ENCODE measurements at regions not wholly inside any gene's neighbourhood (a gene's known extent, or its start where the extent isn't known, plus 50 kb on each side); places are given as distances from the start of the nearest gene placed in this dataset.

DNA sequence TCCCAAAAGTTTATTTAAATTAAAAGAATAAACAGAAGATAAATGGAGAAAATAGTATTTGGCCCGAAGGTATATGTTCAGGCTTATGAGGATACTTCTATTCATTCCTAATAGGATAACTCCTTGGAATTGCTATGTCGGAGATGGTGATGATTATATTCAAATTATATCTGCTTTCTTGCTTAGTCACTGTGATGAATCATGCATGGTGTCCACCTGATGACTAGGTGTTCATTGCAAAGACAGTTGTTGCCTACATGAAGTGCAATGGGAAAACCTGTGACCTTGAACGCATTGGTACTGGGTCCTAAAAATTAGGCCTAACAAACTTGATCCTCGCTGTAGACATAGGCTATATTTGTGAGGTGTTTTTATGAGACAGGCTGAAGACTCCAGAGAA is 617.3 kb upstream of the ZEB2 start:
- DNase-seq, result no peak

DNA sequence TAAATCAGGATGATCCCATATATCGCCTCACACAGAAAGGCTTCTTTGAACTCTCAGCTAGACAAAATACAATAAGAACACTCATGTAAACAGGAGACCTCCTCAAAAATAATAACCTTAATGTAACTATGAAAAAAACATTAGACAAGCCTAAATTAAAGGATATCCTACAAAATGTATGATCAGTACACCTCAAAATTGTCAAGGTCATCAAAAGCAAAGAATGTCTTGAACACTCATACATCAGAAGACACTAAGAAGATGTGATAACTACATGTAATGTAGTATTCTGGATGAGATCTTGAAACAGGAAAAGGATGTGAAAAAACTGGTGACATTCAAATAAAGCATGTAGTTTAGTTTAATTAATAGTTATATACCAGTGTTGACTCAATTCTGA is 616.8 kb upstream of the ZEB2 start:
- no peak for DNase-seq

GRCh38 chr2:145126146-145126545 is 606.2 kb upstream of the ZEB2 start:
- DNase-seq, result no peak

- no peak for DNase-seq
Measured at GRCh38 chr2:145124085-145124484, 604.2 kb upstream of the ZEB2 start.

DNA sequence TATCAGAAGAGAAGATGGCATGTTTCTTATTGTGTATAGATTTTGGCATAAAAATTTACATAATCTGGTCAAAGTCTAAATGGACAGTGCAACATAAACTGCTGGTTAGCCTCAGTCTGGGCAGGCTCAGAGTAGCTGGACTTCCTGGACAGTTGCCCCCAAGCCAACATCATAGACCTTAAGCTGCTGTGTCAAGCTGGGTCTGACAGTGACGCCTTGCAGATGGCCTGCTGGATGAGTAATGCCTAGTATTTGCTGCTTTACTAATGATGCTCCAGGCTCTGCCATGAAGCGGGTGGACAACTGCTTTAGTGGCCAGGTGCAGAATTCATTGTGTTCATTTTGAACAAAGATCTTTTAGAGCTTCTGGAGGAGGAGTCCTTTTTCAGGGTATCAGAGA is 603.7 kb upstream of the ZEB2 start:
- DNase-seq, result peak in 3 of 58 donors; percentile 0 to 4 (median 2)

DNA sequence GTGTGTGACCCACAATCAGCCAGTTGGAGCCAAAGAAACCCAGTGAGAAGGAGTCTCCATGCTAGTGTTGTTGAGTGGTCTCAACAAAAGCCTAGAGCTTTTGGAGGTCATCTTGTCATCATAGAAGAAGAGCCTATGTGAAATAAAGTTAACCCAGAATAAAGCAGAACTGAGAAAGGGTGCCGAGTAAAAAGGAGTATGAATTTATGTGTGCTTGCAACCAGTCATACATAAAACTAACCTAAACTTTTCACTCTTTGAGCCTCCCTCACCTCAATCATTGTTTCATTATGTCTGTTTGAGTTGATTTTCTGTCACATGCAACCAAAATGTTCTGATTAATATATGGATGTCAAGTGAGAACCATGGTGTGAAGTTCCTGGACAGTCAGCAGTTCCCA is 599.3 kb upstream of the ZEB2 start:
- no peak for DNase-seq

DNA sequence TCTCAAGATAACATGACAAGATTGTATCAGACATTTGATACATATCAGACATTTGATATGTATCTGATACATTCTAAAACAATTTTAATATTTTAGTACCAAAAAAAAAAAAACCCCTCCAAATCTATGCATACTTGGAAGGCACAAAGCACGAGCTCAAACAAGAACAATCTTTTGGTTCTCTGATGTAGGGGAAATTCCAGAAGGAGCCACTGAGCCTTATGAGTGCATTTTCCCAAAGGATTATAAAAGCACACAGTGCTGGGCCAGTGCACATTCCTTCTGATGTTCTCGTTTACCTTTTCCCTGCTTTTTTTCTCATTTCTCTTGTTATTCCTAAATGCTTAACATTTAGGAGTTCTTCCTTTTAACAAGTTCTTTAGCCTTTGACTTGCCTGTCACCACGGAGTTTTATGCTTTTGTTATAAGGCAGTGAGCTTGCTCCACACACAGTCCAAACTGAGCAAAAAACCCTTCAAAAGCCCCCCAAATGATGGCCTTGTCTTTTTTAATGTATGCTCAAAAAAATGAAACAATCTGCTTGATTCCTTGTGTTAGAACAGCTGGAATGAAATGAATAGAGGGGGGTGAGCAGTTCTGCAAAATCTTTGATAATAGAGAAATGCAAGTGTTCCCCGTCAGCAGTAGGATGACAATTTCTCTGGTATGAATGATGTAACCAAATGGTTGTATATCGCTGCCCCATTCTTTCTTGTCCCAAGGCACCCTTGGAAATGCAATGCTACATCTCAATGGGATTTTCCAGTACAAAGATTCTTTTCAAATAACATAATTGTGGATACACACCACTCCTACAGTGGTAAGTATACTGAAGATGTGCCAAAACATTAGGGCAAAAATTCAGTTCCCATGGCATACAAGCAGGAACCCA is 597.2 kb upstream of the ZEB2 start:
- DNase-seq, result no peak

- no peak for DNase-seq
Measured at GRCh38 chr2:145116056-145116455, 596.1 kb upstream of the ZEB2 start.

DNA sequence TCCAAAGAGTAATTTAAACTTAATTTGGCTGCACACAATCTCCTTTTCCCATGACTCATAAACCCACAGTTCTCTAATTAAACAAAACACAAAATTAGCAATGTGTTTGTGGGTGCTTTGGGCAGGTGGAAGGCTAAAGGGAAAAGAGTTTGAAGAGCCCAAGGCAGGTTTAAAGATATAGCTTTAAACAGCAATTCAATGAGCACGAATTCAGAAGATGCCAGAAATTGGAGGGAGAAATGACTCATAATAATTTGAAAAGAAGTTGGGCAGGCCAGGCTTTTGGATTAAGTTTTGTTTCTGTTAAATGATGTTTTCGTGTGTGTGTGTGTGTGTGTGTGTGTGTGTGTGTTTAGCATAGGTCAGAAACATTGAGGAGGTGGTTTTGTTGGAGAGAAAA is 594.8 kb upstream of the ZEB2 start:
- no peak for DNase-seq

DNA sequence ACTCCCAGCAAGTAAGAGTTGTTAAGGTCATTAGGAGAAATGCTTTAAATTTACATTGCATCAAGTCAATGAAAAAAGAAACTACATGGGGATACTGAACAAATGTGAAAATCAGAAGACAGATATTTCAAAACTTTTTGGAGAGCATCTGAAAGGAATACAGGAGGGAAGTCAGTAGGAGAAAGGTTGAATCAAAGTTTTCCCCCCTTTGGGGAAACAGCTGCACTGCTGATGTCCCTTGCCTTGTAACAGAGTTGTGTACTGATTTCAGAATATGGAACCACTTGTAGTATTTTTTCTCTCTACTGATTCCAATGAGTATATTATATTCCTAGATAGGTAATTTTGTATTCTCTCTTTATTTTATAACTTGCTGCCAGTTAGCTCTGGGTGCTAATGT is 592.5 kb upstream of the ZEB2 start:
- DNase-seq, result no peak

DNA sequence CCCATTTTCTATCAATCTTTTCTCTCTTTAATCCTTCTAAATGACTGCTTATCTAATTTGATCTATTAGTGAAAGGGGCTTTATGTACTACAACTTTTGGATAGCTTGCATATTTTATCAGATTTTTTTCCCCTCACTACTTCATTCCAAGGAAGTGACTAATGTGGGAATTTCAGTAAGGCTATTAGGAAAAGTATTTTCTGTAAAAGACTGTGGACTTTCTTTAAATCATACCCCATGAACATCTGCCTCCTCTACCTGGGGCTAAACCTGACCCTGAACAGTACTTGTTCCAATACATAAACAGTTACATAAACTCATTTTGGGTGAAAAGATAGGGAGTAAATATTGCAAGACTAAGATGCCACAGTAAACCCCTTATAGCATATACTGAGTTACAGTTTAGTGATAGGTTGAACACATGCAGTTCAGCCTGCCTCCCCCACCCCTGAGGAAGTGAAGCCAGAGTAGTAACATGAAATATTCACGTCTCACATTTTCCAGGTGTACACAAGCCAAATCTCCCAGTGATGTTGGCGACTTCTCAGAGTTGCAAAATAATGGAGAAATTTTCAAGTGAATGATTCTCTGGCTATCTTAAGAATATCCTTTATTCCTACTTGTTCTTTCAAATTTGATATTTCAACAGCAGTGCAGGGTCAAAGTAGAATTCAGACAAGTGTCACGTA is 590.9 kb upstream of the ZEB2 start:
- no peak for DNase-seq

DNA sequence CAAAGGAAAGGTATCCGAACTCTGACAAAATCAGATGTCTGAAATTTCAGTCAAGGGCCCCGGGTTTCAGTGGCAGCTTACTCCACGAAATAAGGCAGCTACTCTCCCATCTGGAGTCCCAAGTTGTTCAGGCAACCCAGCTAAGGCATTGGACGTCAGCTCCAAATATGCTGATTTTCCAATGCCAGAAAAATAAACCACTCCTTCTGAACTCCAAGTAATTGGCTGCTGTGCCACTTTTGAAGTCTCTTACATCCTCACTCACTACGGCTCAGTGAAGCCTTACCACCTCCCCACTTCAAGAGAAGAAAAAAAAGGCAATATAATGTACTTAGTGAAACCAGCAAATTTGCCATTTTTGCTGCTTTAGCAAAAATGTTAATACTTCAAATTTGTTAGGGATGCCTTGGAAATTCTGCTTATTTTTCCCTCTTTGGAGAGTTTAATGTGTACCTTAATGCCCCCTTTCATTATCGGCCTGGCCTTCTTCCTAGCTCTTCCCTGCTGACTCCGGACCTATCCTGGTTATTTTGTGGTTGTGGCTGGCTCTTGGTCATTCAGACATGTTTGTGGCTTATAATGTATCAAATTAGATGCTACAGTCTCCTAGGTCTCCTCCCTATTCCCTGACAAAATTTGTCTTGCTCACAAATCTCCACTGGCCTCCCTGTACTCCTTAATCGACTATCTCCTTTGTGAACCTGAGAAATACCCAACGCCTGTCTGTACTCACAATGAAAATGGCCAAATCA is 589.2 kb upstream of the ZEB2 start:
- DNase-seq, result no peak

- no peak for DNase-seq
Measured at GRCh38 chr2:145108361-145108778, 588.5 kb upstream of the ZEB2 start.

- DNase-seq, result no peak
Measured at GRCh38 chr2:145106293-145106692, 586.4 kb upstream of the ZEB2 start.

DNA sequence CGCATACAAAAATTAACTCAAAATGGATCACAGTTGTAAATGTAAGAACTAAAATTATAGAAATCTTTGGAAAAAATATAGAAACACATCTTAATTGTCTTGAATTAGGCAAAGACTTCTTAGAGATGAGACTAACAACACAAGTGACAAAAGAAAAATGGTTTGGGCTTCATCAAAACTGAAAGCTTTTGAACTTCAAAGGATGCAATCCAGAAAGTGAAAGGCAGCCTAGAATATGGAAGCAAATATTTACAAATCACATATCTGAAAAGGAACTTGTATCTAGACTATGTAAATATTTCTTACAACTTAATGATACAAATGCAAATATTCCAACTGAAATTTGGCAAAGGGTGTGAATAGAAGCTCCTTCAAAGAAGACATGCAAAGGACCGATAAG is 582.8 kb upstream of the ZEB2 start:
- DNase-seq, result no peak

DNA sequence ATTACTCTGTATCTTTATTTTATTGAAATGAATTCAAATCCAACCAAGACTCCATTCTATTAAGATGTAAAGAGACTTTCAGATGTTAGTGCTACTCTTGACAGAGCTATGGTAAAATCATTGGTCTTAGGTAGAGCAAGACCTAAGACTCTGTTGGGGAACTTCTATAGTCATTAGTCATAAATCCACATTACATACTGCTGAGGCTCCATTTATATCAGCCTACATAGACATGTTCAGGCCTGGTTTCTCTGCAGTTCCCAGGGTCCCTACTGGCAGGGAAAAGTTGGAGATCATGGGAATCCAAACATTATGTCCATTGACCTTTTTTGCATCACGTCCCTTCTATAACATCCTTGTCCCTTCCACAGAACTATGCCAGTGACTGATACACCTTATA is 580.4 kb upstream of the ZEB2 start:
- no peak for DNase-seq

- DNase-seq, result no peak
Measured at GRCh38 chr2:145096582-145096981, 576.7 kb upstream of the ZEB2 start.

GRCh38 chr2:145095641-145096435 is 575.9 kb upstream of the ZEB2 start:
- no peak for DNase-seq

GRCh38 chr2:145094370-145094769 is 574.5 kb upstream of the ZEB2 start:
- no peak for DNase-seq

- DNase-seq, result no peak
Measured at GRCh38 chr2:145091967-145092366, 572.0 kb upstream of the ZEB2 start.

Data from anterior cingulate cortex (tissue), 58 donors.